Endothelial cell of umbilical vein (primary cell): ENCODE measurements at regions not wholly inside any gene's neighbourhood (a gene's known extent, or its start where the extent isn't known, plus 50 kb on each side); places are given as distances from the start of the nearest gene placed in this dataset.

ENCODE experiments used
- BruUV-seq: library from RNA; stranded (reverse); fragments of 400-500 nt; replicated peaks from 2 replicates; lab custom pipeline; 2021; lab: Mats Ljungman, UMichigan
- CTCF ChIA-PET: fragments of 300-600, 350-600 bp; sonication (Branson Sonifier 250); formaldehyde crosslinking; loops from one replicate; lab custom pipeline; 2021; ENCODE audit warnings: antibody characterized with exemption, inconsistent platforms; lab: Charles Lee
- POLR2A ChIA-PET: fragments of 300-600, 350-600 bp; sonication (Branson Sonifier 250); formaldehyde crosslinking; loops from one replicate; lab custom pipeline; 2021; ENCODE audit warnings: antibody characterized with exemption, inconsistent platforms; lab: Charles Lee
- DNase-seq: peaks from one replicate; pipeline ENCODE4 v3.0.0-alpha.2; 2011; ENCODE audit warnings: low read depth, low spot score
- FAIRE-seq: peaks from 2 replicates; lab custom pipeline; 2011; peaks lifted over from hg19 to GRCh38; lab: Jason Lieb, UNC
- H2AFZ ChIP-seq: 2 replicates; pipeline ENCODE4 v1.6.0; 2012; ENCODE audit warnings: low read depth, low read length, control low read depth, inconsistent platforms
- H3K27ac ChIP-seq: 2 replicates; pipeline ENCODE4 v1.5.1; 2011; ENCODE audit warnings: low read depth, mild to moderate bottlenecking, control low read depth, low read length, moderate library complexity; ENCODE audit not compliant: insufficient read depth
- H3K27me3 ChIP-seq, 2 experiments: 2 replicates each; pipeline versions ENCODE4 v1.6.0 to v1.6.1; 2011; ENCODE audit warnings: low read length in 2 of 2, mixed read lengths in 1 of 2; ENCODE audit not compliant: control insufficient read depth in 2 of 2, insufficient read depth in 2 of 2
- H3K36me3 ChIP-seq, 2 experiments: 2 replicates in 1 of 2; 3 replicates in 1 of 2; pipeline ENCODE4 v1.5.1; 2011; ENCODE audit warnings: low read length in 2 of 2, mild to moderate bottlenecking in 1 of 2, moderate library complexity in 1 of 2; ENCODE audit not compliant: control insufficient read depth in 2 of 2, insufficient read depth in 2 of 2; ENCODE audit errors: extremely low read depth in 1 of 2
- H3K4me1 ChIP-seq: 3 replicates; pipeline ENCODE4 v1.5.1; 2011; ENCODE audit warnings: mild to moderate bottlenecking, low read length; ENCODE audit not compliant: control insufficient read depth, insufficient read depth; ENCODE audit errors: extremely low read depth
- H3K4me2 ChIP-seq: 2 replicates; pipeline ENCODE4 v1.6.1; 2011; ENCODE audit warnings: low read length, control low read depth, mixed read lengths; ENCODE audit not compliant: insufficient read depth
- H3K4me3 ChIP-seq, 3 experiments: fragments of 200-600 bp in 1 of 3; sonication (generic), shearing (Covaris generic) in 1 of 3; replicated peaks in 1 of 3; 2 replicates each; pipeline ENCODE4 v1.5.1; 2011 to 2016; ENCODE audit warnings: control low read depth in 3 of 3, low read length in 3 of 3, mild to moderate bottlenecking in 2 of 3, inconsistent platforms in 1 of 3, low read depth in 1 of 3, moderate library complexity in 1 of 3; ENCODE audit not compliant: insufficient read depth in 1 of 3
- H3K79me2 ChIP-seq: 2 replicates; pipeline ENCODE4 v1.6.0; 2012; ENCODE audit warnings: low read length, inconsistent platforms; ENCODE audit not compliant: control insufficient read depth, insufficient read depth
- H3K9ac ChIP-seq: replicated peaks from 2 replicates; pipeline ENCODE3; 2011; ENCODE audit warnings: low read length, control low read depth; ENCODE audit not compliant: insufficient read depth; ENCODE audit errors: extremely low read depth
- H3K9me1 ChIP-seq: replicated peaks from 3 replicates; pipeline ENCODE4 v1.6.0; 2011; ENCODE audit warnings: mild to moderate bottlenecking, low read length; ENCODE audit not compliant: control insufficient read depth, insufficient read depth; ENCODE audit errors: extremely low read depth
- H3K9me3 ChIP-seq: replicated peaks from 2 replicates; pipeline ENCODE4 v1.5.1; 2012; ENCODE audit warnings: low read length, inconsistent platforms; ENCODE audit not compliant: control insufficient read depth, insufficient read depth
- H4K20me1 ChIP-seq: replicated peaks from 2 replicates; pipeline ENCODE3; 2011; ENCODE audit warnings: mild to moderate bottlenecking, low read length; ENCODE audit not compliant: control insufficient read depth, insufficient read depth; ENCODE audit errors: extremely low read depth
- CTCF ChIP-seq, 2 donors: IDR thresholded peaks; 1 replicate in 1 of 2; 2 replicates in 1 of 2; pipeline ENCODE4 v1.5.1; 2011; ENCODE audit warnings: low read length in 2 of 2, mild to moderate bottlenecking in 2 of 2, moderate library complexity in 2 of 2, control low read depth in 1 of 2, inconsistent platforms in 1 of 2, low read depth in 1 of 2; ENCODE audit not compliant: insufficient read depth in 1 of 2; ENCODE audit errors: extremely low read depth in 1 of 2
- EZH2 ChIP-seq: IDR thresholded peaks from 2 replicates; pipeline ENCODE4 v1.6.1; 2012; ENCODE audit warnings: borderline replicate concordance, low read depth, mild to moderate bottlenecking, moderate library complexity, low read length, inconsistent platforms; ENCODE audit not compliant: severe bottlenecking
- FOS ChIP-seq: IDR thresholded peaks from 2 replicates; pipeline ENCODE4 v1.6.1; 2011; ENCODE audit warnings: mild to moderate bottlenecking, low read length, moderate library complexity, borderline replicate concordance; ENCODE audit not compliant: insufficient read depth
- GATA2 ChIP-seq: IDR thresholded peaks from 2 replicates; pipeline ENCODE4 v1.7.0; 2011; ENCODE audit warnings: low read depth, mild to moderate bottlenecking, moderate library complexity, mixed read lengths, low read length; ENCODE audit not compliant: insufficient read length, insufficient read depth
- JUN ChIP-seq: IDR thresholded peaks from 2 replicates; pipeline ENCODE4 v1.6.1; 2011; ENCODE audit warnings: borderline replicate concordance, low read depth; ENCODE audit not compliant: insufficient read length, insufficient read depth
- MAX ChIP-seq: IDR thresholded peaks from 2 replicates; pipeline ENCODE4 v1.6.1; 2011; ENCODE audit not compliant: insufficient read depth, insufficient read length
- MYC ChIP-seq: IDR thresholded peaks from one replicate; pipeline ENCODE4 v1.6.1; 2011; ENCODE audit warnings: mild to moderate bottlenecking, low read depth, low read length
- POLR2A ChIP-seq: IDR thresholded peaks from 2 replicates; pipeline ENCODE4 v1.6.1; 2012; ENCODE audit warnings: low read depth, mild to moderate bottlenecking, control low read depth, low read length
- POLR2AphosphoS5 ChIP-seq: IDR thresholded peaks from 2 replicates; pipeline ENCODE4 v1.6.1; 2012; ENCODE audit warnings: low read depth, mild to moderate bottlenecking, control low read depth, low read length, moderate library complexity; ENCODE audit not compliant: insufficient read depth
- dilution Hi-C: fragments of 300-500 bp; cut with MboI; formaldehyde crosslinking; loops from one replicate; pipeline ENCODE4 v1.15.0; 2019; ENCODE audit warnings: low sequenced_read_pairs; ENCODE audit not compliant: extremely low pct_ligation_motif_present
- intact Hi-C: fragments of 100-400 bp; cut with micrococcal nuclease; formaldehyde crosslinking; loops from one replicate; pipeline ENCODE4 v1.10.0; 2022

GRCh38 chr20:7323957-7324356 is 556.5 kb downstream of the BMP2 start:
- Histone ChIP-seq H3K27me3 (no peaks in the 10 kb centered on the region), H4K20me1 (no peaks in the 10 kb centered on the region), H3K4me1 (no peaks in the 10 kb centered on the region), H2AFZ (no peak overlapping the region), H3K4me2 (no peak overlapping the region), H3K9me3 (no peaks in the 10 kb centered on the region), H3K27ac (no peak overlapping the region), H3K9me1 (no peaks in the 10 kb centered on the region), H3K9ac (no peak overlapping the region), H3K36me3 (no peaks in the 10 kb centered on the region), H3K79me2 (no peaks in the 10 kb centered on the region), H3K4me3 (no peak overlapping the region)
- POLR2A ChIA-PET: no interaction called here
- dilution Hi-C loops (no loop called here), intact Hi-C loops (no loop called here)
- BruUV-seq: no TSS peak
- FAIRE-seq (no peak), DNase-seq (no peak)
- CTCF ChIA-PET: no interaction called here
- no peak for TF ChIP-seq FOS
- TF ChIP-seq POLR2AphosphoS5: no peak
- TF ChIP-seq MYC: no peak
- no peak for TF ChIP-seq EZH2
- no peak for TF ChIP-seq JUN

- H2AFZ ChIP-seq: no peak overlapping the region
- H3K9me1 ChIP-seq: no peaks in the 10 kb centered on the region
- no peaks in the 10 kb centered on the region for H3K79me2 ChIP-seq
- CTCF ChIA-PET: interaction anchor here (0.9 to 1.2 kb wide), 2 partner anchors 23 to 42 kb away, joined by 3 read pairs; no protein-coding TSS in a partner anchor
- dilution Hi-C loops (no loop called here), intact Hi-C loops (no loop called here)
- no TSS peak for BruUV-seq
- H3K36me3 ChIP-seq: no peaks in the 10 kb centered on the region
- no peaks in the 10 kb centered on the region for H3K27me3 ChIP-seq
- POLR2A ChIA-PET: no interaction called here
- DNase-seq (no peak), FAIRE-seq (no peak)
- H3K9me3 ChIP-seq: no peaks in the 10 kb centered on the region
- no peaks in the 10 kb centered on the region for H4K20me1 ChIP-seq
- no peak overlapping the region for H3K4me3 ChIP-seq
- no peak overlapping the region for H3K4me2 ChIP-seq
- no peaks in the 10 kb centered on the region for H3K4me1 ChIP-seq
- TF ChIP-seq MAX: no peak
- TF ChIP-seq POLR2AphosphoS5: no peak
- no peak for TF ChIP-seq EZH2
- TF ChIP-seq GATA2: no peak
- no peak for TF ChIP-seq MYC
- no peak for TF ChIP-seq FOS
- no peak for TF ChIP-seq CTCF (IDR thresholded peaks at IDR 0.05; ENCODE audit: extremely low read depth in 1 of 2, insufficient read depth in 1 of 2, low read depth in 1 of 2, low read length in 2 of 2)
- TF ChIP-seq POLR2A: no peak
- no peak for TF ChIP-seq JUN
- H3K27ac ChIP-seq: no peak overlapping the region
- H3K9ac ChIP-seq: no peak overlapping the region
Measured at GRCh38 chr20:7327810-7328209, 560.3 kb downstream of the BMP2 start.
